GM23248 (cell line): ENCODE measurements at regions not wholly inside any gene's neighbourhood (a gene's known extent, or its start where the extent isn't known, plus 50 kb on each side); places are given as distances from the start of the nearest gene placed in this dataset.

Experiments used
- EZH2 ChIP-seq: fragments of 200-600 bp; sonication (generic); IDR thresholded peaks from 2 replicates; pipeline ENCODE4 v1.6.1; 2018; ENCODE audit warnings: antibody characterized with exemption, mild to moderate bottlenecking; ENCODE audit not compliant: insufficient read depth, poor library complexity, severe bottlenecking
- EZH2phosphoT487 ChIP-seq: fragments of 200-600 bp; sonication (generic); IDR thresholded peaks from 2 replicates; pipeline ENCODE4 v1.6.1; 2018; ENCODE audit warnings: antibody characterized with exemption, moderate library complexity, mild to moderate bottlenecking, low read depth; ENCODE audit not compliant: insufficient read depth

DNA sequence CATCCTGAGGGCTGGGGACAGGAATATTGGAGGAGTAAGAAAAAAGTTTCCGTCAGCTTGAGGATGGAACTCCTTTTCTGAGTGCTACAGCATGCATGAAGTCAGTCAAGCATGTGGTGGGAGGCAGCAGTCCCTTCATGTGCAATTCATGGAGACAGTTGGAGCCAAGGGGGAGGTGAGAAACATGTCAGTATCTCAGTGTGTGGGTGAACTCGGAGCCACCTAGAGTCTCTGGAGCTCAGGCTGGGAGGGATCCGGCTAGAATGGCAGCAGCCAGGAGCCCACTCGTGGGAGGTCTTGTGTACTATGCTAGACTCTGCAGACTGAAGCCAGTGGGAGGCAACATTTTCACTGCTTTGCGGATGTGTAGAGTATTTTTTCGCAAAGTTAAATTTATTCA lies 60.3 kb downstream of the AVPR1A start:
- TF ChIP-seq EZH2phosphoT487 (no peak), EZH2 (no peak)
